ENCODE measurements at regions not wholly inside any gene's neighbourhood (a gene's known extent, or its start where the extent isn't known, plus 50 kb on each side); places are given as distances from the start of the nearest gene placed in this dataset.

DNA sequence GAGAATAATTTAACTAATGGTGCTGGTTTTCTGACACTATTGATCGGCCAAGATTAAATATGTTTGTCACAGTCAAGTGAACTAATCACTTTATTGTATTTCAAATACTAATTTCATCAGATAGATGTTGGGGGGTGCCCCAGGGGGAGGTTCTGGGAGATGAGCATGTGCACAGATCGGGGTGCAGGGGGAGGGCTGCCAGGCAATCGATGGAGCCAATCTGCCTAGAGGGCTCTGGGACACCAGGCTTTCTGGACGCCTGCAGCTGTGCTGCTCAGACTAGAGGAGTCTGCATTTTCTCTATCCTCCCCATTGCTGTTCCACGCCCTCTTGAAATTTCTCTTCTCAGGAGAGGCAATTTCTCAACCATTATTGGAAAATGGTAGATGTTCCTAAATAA, 100.0 kb upstream of the ALDH1B1 start:
- H2AFZ ChIP-seq (ENCODE audit: low read length) = no peak overlapping the region
- H3K9me3 ChIP-seq (ENCODE audit: low read length) = no peaks in the 10 kb centered on the region
- FAIRE-seq = no peak
- no peaks in the 10 kb centered on the region for H3K4me1 ChIP-seq (ENCODE audit: insufficient read depth, low read length)
- no peaks in the 10 kb centered on the region for H3K79me2 ChIP-seq (ENCODE audit: insufficient read depth, low read length)
- H3K27me3 ChIP-seq (ENCODE audit: control insufficient read depth in 1 of 2, insufficient read depth in 2 of 2, low read length in 2 of 2) = peaks cover 0 to 9% of the 10 kb centered on the region in 2 experiments; a peak in 2 of 5 replicates
- H4K20me1 ChIP-seq (ENCODE audit: insufficient read depth, low read length) = no peaks in the 10 kb centered on the region
- no peak overlapping the region for H3K4me3 ChIP-seq (replicated peaks in 1 of 3; ENCODE audit: insufficient read depth in 1 of 3, low read depth in 2 of 3, low read length in 3 of 3)
- H3K36me3 ChIP-seq (replicated peaks in 1 of 2; ENCODE audit: control insufficient read depth in 1 of 2, insufficient read depth in 2 of 2, low read length in 2 of 2) = no peaks in the 10 kb centered on the region
- no peak overlapping the region for H3K4me2 ChIP-seq (ENCODE audit: low read depth, low read length)
- no peak for ATAC-seq
- intact Hi-C loops (cut with micrococcal nuclease; ENCODE audit: unreplicated experiment) = no loop called here
- POLR2A ChIA-PET = no interaction called here
- in situ Hi-C loops (cut with HindIII; ENCODE audit: extremely low pct_ligation_motif_present, low pct_unique_long_range_greater_than_20kb) = no loop called here
- no peak overlapping the region for H3K9ac ChIP-seq (ENCODE audit: insufficient read depth, low read depth, low read length)
- no peak overlapping the region for H3K27ac ChIP-seq (ENCODE audit: extremely low read length, insufficient read depth, low read length)
- no TSS peak for BruUV-seq (replicated peaks)
- TF ChIP-seq CENPBD1 (CRISPR knock-in tag; IDR thresholded peaks at IDR 0.05; ENCODE audit: borderline replicate concordance, low read depth) (no peak), ZNF850 (CRISPR knock-in tag; conservative IDR thresholded peaks at IDR 0.05) (no peak), FOXK1 (CRISPR knock-in tag; IDR thresholded peaks at IDR 0.05; ENCODE audit: borderline replicate concordance, low read depth) (no peak), ZBTB38 (CRISPR knock-in tag; IDR thresholded peaks at IDR 0.05) (no peak), FOSL2 (CRISPR knock-in tag; IDR thresholded peaks at IDR 0.05) (no peak)
- TF ChIP-seq, protein P1, sequence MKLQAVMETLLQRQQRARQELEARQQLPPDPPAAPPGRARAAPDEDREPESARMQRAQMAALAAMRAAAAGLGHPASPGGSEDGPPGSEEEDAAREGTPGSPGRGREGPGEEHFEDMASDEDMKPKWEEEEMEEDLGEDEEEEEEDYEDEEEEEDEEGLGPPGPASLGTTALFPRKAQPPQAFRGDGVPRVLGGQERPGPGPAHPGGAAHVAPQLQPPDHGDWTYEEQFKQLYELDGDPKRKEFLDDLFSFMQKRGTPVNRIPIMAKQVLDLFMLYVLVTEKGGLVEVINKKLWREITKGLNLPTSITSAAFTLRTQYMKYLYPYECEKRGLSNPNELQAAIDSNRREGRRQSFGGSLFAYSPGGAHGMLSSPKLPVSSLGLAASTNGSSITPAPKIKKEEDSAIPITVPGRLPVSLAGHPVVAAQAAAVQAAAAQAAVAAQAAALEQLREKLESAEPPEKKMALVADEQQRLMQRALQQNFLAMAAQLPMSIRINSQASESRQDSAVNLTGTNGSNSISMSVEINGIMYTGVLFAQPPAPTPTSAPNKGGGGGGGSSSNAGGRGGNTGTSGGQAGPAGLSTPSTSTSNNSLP (IDR thresholded peaks at IDR 0.05; ENCODE audit: low read depth, low read length) = no peak
- TF ChIP-seq, protein P2, sequence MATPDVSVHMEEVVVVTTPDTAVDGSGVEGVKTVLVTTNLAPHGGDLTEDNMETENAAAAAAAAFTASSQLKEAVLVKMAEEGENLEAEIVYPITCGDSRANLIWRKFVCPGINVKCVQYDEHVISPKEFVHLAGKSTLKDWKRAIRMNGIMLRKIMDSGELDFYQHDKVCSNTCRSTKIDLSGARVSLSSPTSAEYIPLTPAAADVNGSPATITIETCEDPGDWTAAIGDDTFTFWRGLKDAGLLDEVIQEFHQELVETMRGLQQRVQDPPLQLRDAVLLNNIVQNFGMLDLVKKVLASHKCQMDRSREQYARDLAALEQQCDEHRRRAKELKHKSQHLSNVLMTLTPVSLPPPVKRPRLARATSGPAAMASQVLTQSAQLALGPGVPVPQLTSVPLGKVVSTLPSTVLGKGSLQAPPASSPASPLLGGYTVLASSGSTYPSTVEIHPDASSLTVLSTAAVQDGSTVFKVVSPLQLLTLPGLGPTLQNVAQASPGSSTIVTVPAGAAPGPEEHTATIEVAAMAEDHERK (CRISPR knock-in tag; IDR thresholded peaks at IDR 0.05; ENCODE audit: low read depth) = no peak
- TF ChIP-seq, protein P3, sequence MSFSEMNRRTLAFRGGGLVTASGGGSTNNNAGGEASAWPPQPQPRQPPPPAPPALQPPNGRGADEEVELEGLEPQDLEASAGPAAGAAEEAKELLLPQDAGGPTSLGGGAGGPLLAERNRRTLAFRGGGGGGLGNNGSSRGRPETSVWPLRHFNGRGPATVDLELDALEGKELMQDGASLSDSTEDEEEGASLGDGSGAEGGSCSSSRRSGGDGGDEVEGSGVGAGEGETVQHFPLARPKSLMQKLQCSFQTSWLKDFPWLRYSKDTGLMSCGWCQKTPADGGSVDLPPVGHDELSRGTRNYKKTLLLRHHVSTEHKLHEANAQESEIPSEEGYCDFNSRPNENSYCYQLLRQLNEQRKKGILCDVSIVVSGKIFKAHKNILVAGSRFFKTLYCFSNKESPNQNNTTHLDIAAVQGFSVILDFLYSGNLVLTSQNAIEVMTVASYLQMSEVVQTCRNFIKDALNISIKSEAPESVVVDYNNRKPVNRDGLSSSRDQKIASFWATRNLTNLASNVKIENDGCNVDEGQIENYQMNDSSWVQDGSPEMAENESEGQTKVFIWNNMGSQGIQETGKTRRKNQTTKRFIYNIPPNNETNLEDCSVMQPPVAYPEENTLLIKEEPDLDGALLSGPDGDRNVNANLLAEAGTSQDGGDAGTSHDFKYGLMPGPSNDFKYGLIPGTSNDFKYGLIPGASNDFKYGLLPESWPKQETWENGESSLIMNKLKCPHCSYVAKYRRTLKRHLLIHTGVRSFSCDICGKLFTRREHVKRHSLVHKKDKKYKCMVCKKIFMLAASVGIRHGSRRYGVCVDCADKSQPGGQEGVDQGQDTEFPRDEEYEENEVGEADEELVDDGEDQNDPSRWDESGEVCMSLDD (CRISPR knock-in tag; IDR thresholded peaks at IDR 0.05; ENCODE audit: borderline replicate concordance) = no peak
- TF ChIP-seq, protein P4, sequence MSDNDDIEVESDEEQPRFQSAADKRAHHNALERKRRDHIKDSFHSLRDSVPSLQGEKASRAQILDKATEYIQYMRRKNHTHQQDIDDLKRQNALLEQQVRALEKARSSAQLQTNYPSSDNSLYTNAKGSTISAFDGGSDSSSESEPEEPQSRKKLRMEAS (IDR thresholded peaks at IDR 0.05) = no peak
- CTCF ChIA-PET (ENCODE audit: low intra/inter-chr PET ratio, low total read pairs) = no interaction called here
- 8% methylated on average over 4 of the region's 5 CpGs for WGBS (ENCODE audit: low lambda C conversion rate)
- no peak for DNase-seq (ENCODE audit: low spot score)
